ENCODE measurements at regions not wholly inside any gene's neighbourhood (a gene's known extent, or its start where the extent isn't known, plus 50 kb on each side); places are given as distances from the start of the nearest gene placed in this dataset.
A peak's percentile ranks its signal among the peaks of the same experiment; 100 is the strongest.

DNA sequence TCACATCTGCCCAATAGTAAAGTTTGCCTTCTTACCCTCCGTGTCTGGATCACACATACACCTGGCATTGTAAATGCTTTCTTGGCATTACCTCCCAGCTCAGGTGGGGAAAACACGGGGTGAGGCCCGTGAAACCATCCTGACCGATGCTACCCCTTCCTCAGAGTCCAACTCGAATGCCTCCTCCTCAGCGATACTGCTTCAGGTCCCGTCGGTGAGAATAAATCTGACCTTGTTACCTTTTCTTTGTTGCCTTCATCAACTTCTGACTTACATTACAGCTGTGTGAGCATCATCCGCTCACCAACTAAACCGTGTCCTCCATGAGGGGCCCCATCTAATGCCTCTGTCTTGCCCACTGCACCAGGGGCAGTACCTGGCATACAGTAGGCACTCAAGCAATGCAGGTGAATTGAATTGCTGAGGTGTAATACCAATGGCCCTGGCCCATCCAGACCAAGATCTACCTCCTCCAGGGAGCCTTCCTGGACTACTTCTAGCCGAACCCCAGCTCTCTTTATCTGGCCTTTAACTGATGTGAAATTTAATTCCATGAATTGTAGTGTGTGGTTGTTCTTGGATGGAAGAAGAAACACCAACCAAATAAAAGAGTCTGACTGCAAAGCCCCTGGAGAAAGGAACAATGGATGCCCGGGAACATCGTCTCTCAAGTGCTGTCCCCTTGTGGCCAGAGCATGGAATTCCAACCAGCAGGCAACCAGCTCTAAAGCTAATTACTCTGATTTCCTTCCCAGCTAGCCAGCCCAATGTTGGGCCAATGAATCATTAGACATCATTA, 141.5 kb downstream of the ANKRD60 start:
- H3K4me3 ChIP-seq (ENCODE audit: low read depth, low read length) = no peak overlapping the region
- DNase-seq = peak; percentile 59

GRCh38 chr20:58084966-58085365, 143.5 kb downstream of the ANKRD60 start:
- Histone ChIP-seq H3K4me3 (ENCODE audit: low read depth, low read length) (no peak overlapping the region), H3K36me3 (no peaks in the 10 kb centered on the region), H3K27ac (no peak overlapping the region), H3K9me3 (ENCODE audit: severe bottlenecking) (no peaks in the 10 kb centered on the region), H3K27me3 (ENCODE audit: insufficient read depth, low read depth, severe bottlenecking) (no peaks in the 10 kb centered on the region)
- TF ChIP-seq, protein P1, sequence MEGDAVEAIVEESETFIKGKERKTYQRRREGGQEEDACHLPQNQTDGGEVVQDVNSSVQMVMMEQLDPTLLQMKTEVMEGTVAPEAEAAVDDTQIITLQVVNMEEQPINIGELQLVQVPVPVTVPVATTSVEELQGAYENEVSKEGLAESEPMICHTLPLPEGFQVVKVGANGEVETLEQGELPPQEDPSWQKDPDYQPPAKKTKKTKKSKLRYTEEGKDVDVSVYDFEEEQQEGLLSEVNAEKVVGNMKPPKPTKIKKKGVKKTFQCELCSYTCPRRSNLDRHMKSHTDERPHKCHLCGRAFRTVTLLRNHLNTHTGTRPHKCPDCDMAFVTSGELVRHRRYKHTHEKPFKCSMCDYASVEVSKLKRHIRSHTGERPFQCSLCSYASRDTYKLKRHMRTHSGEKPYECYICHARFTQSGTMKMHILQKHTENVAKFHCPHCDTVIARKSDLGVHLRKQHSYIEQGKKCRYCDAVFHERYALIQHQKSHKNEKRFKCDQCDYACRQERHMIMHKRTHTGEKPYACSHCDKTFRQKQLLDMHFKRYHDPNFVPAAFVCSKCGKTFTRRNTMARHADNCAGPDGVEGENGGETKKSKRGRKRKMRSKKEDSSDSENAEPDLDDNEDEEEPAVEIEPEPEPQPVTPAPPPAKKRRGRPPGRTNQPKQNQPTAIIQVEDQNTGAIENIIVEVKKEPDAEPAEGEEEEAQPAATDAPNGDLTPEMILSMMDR (IDR thresholded peaks at IDR 0.05; ENCODE audit: low read depth, low read length) = no peak
- no peak for DNase-seq

More for the DNA sequence above, 141.5 kb downstream of the ANKRD60 start:
- H3K9me3 ChIP-seq (ENCODE audit: severe bottlenecking) = no peaks in the 10 kb centered on the region
- no peaks in the 10 kb centered on the region for H3K27me3 ChIP-seq (ENCODE audit: insufficient read depth, low read depth, severe bottlenecking)
- H3K36me3 ChIP-seq = no peaks in the 10 kb centered on the region
- no peak overlapping the region for H3K27ac ChIP-seq
- TF ChIP-seq, protein P1 (IDR thresholded peaks at IDR 0.05; ENCODE audit: low read depth, low read length) = peak; percentile 94

DNA sequence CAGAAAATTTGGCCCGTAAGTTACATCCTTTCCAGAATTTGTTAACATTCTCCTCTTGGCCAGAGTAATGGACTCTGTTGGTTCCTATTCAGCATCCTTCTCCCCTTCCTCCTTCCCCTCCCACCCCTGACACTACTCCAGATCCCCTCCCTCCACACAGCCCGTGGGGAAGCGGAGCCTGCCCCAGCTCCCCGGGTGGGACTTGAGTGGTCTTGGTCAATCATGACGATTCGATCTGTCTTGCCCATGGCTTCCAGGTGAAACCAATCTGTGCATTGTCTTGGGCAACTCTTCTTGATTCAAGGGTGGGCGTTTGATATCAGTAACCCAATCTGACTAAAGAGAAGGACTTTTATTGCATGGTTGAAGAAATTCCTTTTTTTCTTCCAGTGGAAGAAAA, 143.9 kb downstream of the ANKRD60 start:
- no peak for DNase-seq
- Histone ChIP-seq H3K27me3 (ENCODE audit: insufficient read depth, low read depth, severe bottlenecking) (no peaks in the 10 kb centered on the region), H3K27ac (no peak overlapping the region), H3K4me3 (ENCODE audit: low read depth, low read length) (no peak overlapping the region), H3K36me3 (no peaks in the 10 kb centered on the region), H3K9me3 (ENCODE audit: severe bottlenecking) (no peaks in the 10 kb centered on the region)
- TF ChIP-seq, protein P1 (IDR thresholded peaks at IDR 0.05; ENCODE audit: low read depth, low read length) = no peak

- no peaks in the 10 kb centered on the region for H3K27me3 ChIP-seq (ENCODE audit: insufficient read depth, low read depth, severe bottlenecking)
- TF ChIP-seq, protein P1 (IDR thresholded peaks at IDR 0.05; ENCODE audit: low read depth, low read length) = no peak
- no peak overlapping the region for H3K4me3 ChIP-seq (ENCODE audit: low read depth, low read length)
- no peak for DNase-seq
- no peaks in the 10 kb centered on the region for H3K9me3 ChIP-seq (ENCODE audit: severe bottlenecking)
- H3K27ac ChIP-seq = no peak overlapping the region
- no peaks in the 10 kb centered on the region for H3K36me3 ChIP-seq
Measured at GRCh38 chr20:58081846-58082245, 146.6 kb downstream of the ANKRD60 start.

DNA sequence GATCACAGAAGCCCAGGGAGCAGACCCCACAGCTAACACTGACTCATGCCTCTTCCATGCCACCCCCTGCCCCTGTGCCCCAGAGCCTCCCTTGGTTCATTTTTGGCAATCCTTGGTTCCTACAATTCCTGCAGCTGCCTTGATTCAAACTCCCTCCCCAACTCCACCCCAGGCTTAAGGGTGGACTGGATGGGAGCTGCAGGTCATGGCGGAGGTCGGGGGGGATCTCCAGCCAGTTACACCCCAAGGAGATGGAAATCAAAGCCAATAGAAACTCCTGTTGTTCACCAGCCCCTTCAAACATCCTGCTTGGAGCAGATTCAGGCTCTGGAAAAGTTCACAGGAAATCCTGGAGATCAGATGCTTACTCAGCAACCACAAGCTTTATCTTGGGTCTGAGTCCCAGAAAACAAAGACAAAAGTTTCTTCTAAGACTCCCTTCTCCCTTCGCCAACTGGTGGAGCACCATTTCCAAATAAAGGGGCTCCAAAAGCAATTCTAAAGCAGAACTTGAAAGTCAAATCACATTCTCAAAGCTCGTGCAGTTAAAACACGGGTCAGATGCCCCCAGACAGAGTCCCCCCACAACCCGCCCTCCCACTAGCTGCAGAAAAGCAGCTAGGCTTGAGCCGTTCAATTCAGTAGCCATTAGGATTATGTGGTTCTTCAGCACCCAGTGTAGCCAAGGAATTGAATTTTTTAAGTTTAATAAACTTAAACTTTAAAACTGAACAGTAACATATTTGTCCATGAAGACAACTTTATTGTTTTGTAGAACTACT, 149.5 kb downstream of the ANKRD60 start:
- no peaks in the 10 kb centered on the region for H3K9me3 ChIP-seq (ENCODE audit: severe bottlenecking)
- no peak overlapping the region for H3K4me3 ChIP-seq (ENCODE audit: low read depth, low read length)
- no peak overlapping the region for H3K27ac ChIP-seq
- DNase-seq = no peak
- no peaks in the 10 kb centered on the region for H3K27me3 ChIP-seq (ENCODE audit: insufficient read depth, low read depth, severe bottlenecking)
- no peaks in the 10 kb centered on the region for H3K36me3 ChIP-seq
- TF ChIP-seq, protein P1 (IDR thresholded peaks at IDR 0.05; ENCODE audit: low read depth, low read length) = no peak

All from WERI-Rb-1 (cell line).